Trophoblast cell (in vitro differentiated cells and primary cell): ENCODE measurements at regions not wholly inside any gene's neighbourhood (a gene's known extent, or its start where the extent isn't known, plus 50 kb on each side); places are given as distances from the start of the nearest gene placed in this dataset.
"Not testable (repeated sequence)": the region's sequence is repeated elsewhere in the genome, so short reads cannot be mapped to it uniquely, and the experiment has no call there.

ENCODE experiments used
- DNase-seq, 2 donors: peaks; one replicate each; pipeline ENCODE4 v3.0.0-alpha.2; 2016
- H2AFZ ChIP-seq: 2 replicates; pipeline ENCODE4 v1.6.1; 2013; ENCODE audit warnings: low read length, moderate library complexity, mild to moderate bottlenecking; ENCODE audit not compliant: insufficient read depth, poor library complexity
- H2AK5ac ChIP-seq: 2 replicates; pipeline ENCODE4 v1.6.1; 2013; ENCODE audit warnings: mild to moderate bottlenecking, low read length
- H2BK120ac ChIP-seq: 2 replicates; pipeline ENCODE4 v1.6.1; 2013; ENCODE audit warnings: low read length, mild to moderate bottlenecking, moderate library complexity; ENCODE audit not compliant: insufficient read depth, poor library complexity
- H2BK12ac ChIP-seq: 2 replicates; pipeline ENCODE4 v1.6.1; 2013; ENCODE audit warnings: mild to moderate bottlenecking, low read length, moderate library complexity
- H2BK5ac ChIP-seq: 2 replicates; pipeline ENCODE4 v1.6.1; 2013; ENCODE audit warnings: low read length, low read depth, moderate library complexity, mild to moderate bottlenecking; ENCODE audit not compliant: poor library complexity
- H3K14ac ChIP-seq: 2 replicates; pipeline ENCODE4 v1.6.1; 2013; ENCODE audit warnings: mild to moderate bottlenecking, low read length
- H3K18ac ChIP-seq: 2 replicates; pipeline ENCODE4 v1.6.1; 2013; ENCODE audit warnings: mild to moderate bottlenecking, low read length
- H3K23ac ChIP-seq: 2 replicates; pipeline ENCODE4 v1.6.1; 2013; ENCODE audit warnings: low read length
- H3K27ac ChIP-seq: 2 replicates; pipeline ENCODE4 v1.5.1; 2013; ENCODE audit warnings: low read depth, mild to moderate bottlenecking, inconsistent platforms, low read length, moderate library complexity
- H3K27me3 ChIP-seq: 2 replicates; pipeline ENCODE4 v1.6.1; 2013; ENCODE audit warnings: inconsistent platforms, mild to moderate bottlenecking, low read length, moderate library complexity; ENCODE audit not compliant: insufficient read depth
- H3K36me3 ChIP-seq, 2 experiments: 1 replicate in 1 of 2; 2 replicates in 1 of 2; pipeline ENCODE4 v1.6.1; 2013; ENCODE audit warnings: low read length in 2 of 2, mild to moderate bottlenecking in 2 of 2, moderate library complexity in 1 of 2; ENCODE audit not compliant: insufficient read depth in 2 of 2, control insufficient read depth in 1 of 2
- H3K4ac ChIP-seq: 2 replicates; pipeline ENCODE4 v1.6.1; 2013; ENCODE audit warnings: low read depth, mild to moderate bottlenecking, low read length, moderate library complexity
- H3K4me1 ChIP-seq, 2 experiments: 1 replicate in 1 of 2; 2 replicates in 1 of 2; pipeline ENCODE4 v1.6.1; 2013; ENCODE audit warnings: low read length in 2 of 2, mild to moderate bottlenecking in 2 of 2, moderate library complexity in 1 of 2; ENCODE audit not compliant: insufficient read depth in 2 of 2, control insufficient read depth in 1 of 2
- H3K4me2 ChIP-seq: 2 replicates; pipeline ENCODE4 v1.6.1; 2013; ENCODE audit warnings: inconsistent platforms, mild to moderate bottlenecking, low read length, moderate library complexity
- H3K4me3 ChIP-seq: 2 replicates; pipeline ENCODE4 v1.5.1; 2013; ENCODE audit warnings: mild to moderate bottlenecking, low read depth, low read length, inconsistent platforms
- H3K79me1 ChIP-seq: one replicate; pipeline ENCODE4 v1.6.1; 2013; ENCODE audit warnings: low read length
- H3K79me2 ChIP-seq: 2 replicates; pipeline ENCODE4 v1.6.1; 2013; ENCODE audit warnings: low read length, mild to moderate bottlenecking; ENCODE audit not compliant: control insufficient read depth, insufficient read depth, poor library complexity
- H3K9ac ChIP-seq: 2 replicates; pipeline ENCODE4 v1.6.1; 2013; ENCODE audit warnings: mild to moderate bottlenecking, low read length
- H3K9me3 ChIP-seq: 2 replicates; pipeline ENCODE4 v1.6.1; 2013; ENCODE audit warnings: low read depth, mild to moderate bottlenecking, control low read depth, inconsistent platforms, low read length; ENCODE audit not compliant: insufficient read depth
- H4K12ac ChIP-seq: 2 replicates; pipeline ENCODE4 v1.6.1; 2013; ENCODE audit warnings: low read depth, mild to moderate bottlenecking, low read length, moderate library complexity
- H4K8ac ChIP-seq: 2 replicates; pipeline ENCODE4 v1.6.1; 2013; ENCODE audit warnings: low read depth, mild to moderate bottlenecking, low read length, moderate library complexity
- H4K91ac ChIP-seq: one replicate; pipeline ENCODE4 v1.6.1; 2013; ENCODE audit warnings: low read depth, mild to moderate bottlenecking, low read length, moderate library complexity
- WGBS: extraction: QIAGEN DNeasy Blood & Tissue Kit; methylation state at CpG from one replicate; pipeline ENCODE4 v1.1.7; 2013; ENCODE audit warnings: missing lambda C conversion rate; ENCODE audit not compliant: insufficient read length, insufficient coverage; ENCODE audit errors: extremely low coverage; 5-methylcytosine and 5-hydroxymethylcytosine counted together

- DNase-seq, result no peak
- Histone ChIP-seq H3K14ac (no peak overlapping the region), H2AK5ac (no peak overlapping the region), H4K12ac (no peak overlapping the region), H3K36me3 (no peaks in the 10 kb centered on the region), H3K4me2 (no peak overlapping the region), H3K18ac (no peak overlapping the region), H3K4ac (no peak overlapping the region), H3K4me3 (no peak overlapping the region), H3K4me1 (no peaks in the 10 kb centered on the region), H2BK120ac (no peak overlapping the region), H3K27me3 (no peaks in the 10 kb centered on the region), H2AFZ (no peak overlapping the region), H3K79me2 (no peaks in the 10 kb centered on the region), H4K91ac (no peak overlapping the region), H2BK12ac (no peak overlapping the region), H3K79me1 (no peaks in the 10 kb centered on the region), H3K9me3 (no peaks in the 10 kb centered on the region), H3K23ac (no peak overlapping the region), H2BK5ac (no peak overlapping the region), H3K27ac (no peak overlapping the region), H4K8ac (no peak overlapping the region), H3K9ac (no peak overlapping the region)
- no CpG with 5 or more reads among the region's 3 CpGs for WGBS
Observed at GRCh38 chr1:170806961-170807360, 128.4 kb upstream of the MROH9 start.

- no peak overlapping the region for H4K91ac ChIP-seq
- no peak overlapping the region for H2BK5ac ChIP-seq
- H3K4ac ChIP-seq, result no peak overlapping the region
- WGBS, result no CpG with 5 or more reads among the region's 4 CpGs
- no peak overlapping the region for H3K9ac ChIP-seq
- H3K79me1 ChIP-seq, result no peaks in the 10 kb centered on the region
- H4K8ac ChIP-seq, result no peak overlapping the region
- no peaks in the 10 kb centered on the region for H3K4me1 ChIP-seq
- H3K27me3 ChIP-seq, result no peaks in the 10 kb centered on the region
- no peaks in the 10 kb centered on the region for H3K9me3 ChIP-seq
- H2AFZ ChIP-seq, result no peak overlapping the region
- H2BK12ac ChIP-seq, result no peak overlapping the region
- H3K27ac ChIP-seq, result no peak overlapping the region
- no peak overlapping the region for H3K23ac ChIP-seq
- H2BK120ac ChIP-seq, result no peak overlapping the region
- no peak overlapping the region for H3K4me3 ChIP-seq
- DNase-seq, result no peak
- no peaks in the 10 kb centered on the region for H3K79me2 ChIP-seq
- H3K4me2 ChIP-seq, result no peak overlapping the region
- no peak overlapping the region for H2AK5ac ChIP-seq
- no peak overlapping the region for H3K18ac ChIP-seq
- no peak overlapping the region for H3K14ac ChIP-seq
- no peak overlapping the region for H4K12ac ChIP-seq
- H3K36me3 ChIP-seq, result no peaks in the 10 kb centered on the region
Observed at GRCh38 chr1:170807432-170807831, 127.9 kb upstream of the MROH9 start.

GRCh38 chr1:170808216-170808885 lies 127.0 kb upstream of the MROH9 start:
- Histone ChIP-seq H3K18ac (no peak overlapping the region), H3K23ac (no peak overlapping the region), H3K4me1 (no peaks in the 10 kb centered on the region), H4K12ac (no peak overlapping the region), H3K4me3 (no peak overlapping the region), H3K4ac (no peak overlapping the region), H2AFZ (no peak overlapping the region), H3K4me2 (no peak overlapping the region), H2BK120ac (no peak overlapping the region), H3K79me2 (no peaks in the 10 kb centered on the region), H3K36me3 (no peaks in the 10 kb centered on the region), H3K79me1 (no peaks in the 10 kb centered on the region), H4K91ac (no peak overlapping the region), H3K14ac (no peak overlapping the region), H3K9ac (no peak overlapping the region), H2BK5ac (no peak overlapping the region), H2AK5ac (no peak overlapping the region), H3K27me3 (no peaks in the 10 kb centered on the region), H3K9me3 (no peaks in the 10 kb centered on the region), H3K27ac (no peak overlapping the region), H4K8ac (no peak overlapping the region), H2BK12ac (no peak overlapping the region)
- WGBS, result no CpG with 5 or more reads among the region's 3 CpGs
- DNase-seq, result no peak

- not testable (repeated sequence) for H3K27me3 ChIP-seq, H3K4me2 ChIP-seq, H2AFZ ChIP-seq, H4K8ac ChIP-seq, H3K14ac ChIP-seq, H3K79me1 ChIP-seq, H2BK12ac ChIP-seq, H3K9me3 ChIP-seq, DNase-seq, H3K4me1 ChIP-seq, H3K79me2 ChIP-seq, H3K4me3 ChIP-seq, H3K36me3 ChIP-seq, H2AK5ac ChIP-seq, H3K23ac ChIP-seq, H3K4ac ChIP-seq, H3K27ac ChIP-seq, H3K9ac ChIP-seq, H2BK120ac ChIP-seq, H2BK5ac ChIP-seq, H4K12ac ChIP-seq, H4K91ac ChIP-seq, H3K18ac ChIP-seq
- no CpG with 5 or more reads among the region's 7 CpGs for WGBS
Observed at GRCh38 chr1:170811013-170811412, 124.3 kb upstream of the MROH9 start.
